Lower lobe of right lung (tissue), 2 donors: ENCODE measurements at regions not wholly inside any gene's neighbourhood (a gene's known extent, or its start where the extent isn't known, plus 50 kb on each side); places are given as distances from the start of the nearest gene placed in this dataset.

Experiments used
- ATAC-seq, 2 donors: fragments of 200-7000 bp; cut with Tn5 transposase; one replicate each; pipeline ENCODE4 v1.9.1; 2020 to 2022; ENCODE audit warnings: mild to moderate bottlenecking in 2 of 2, moderate library complexity in 2 of 2
- DNase-seq: peaks from one replicate; pipeline ENCODE4 v3.0.0-alpha.2; 2020
- H3K27ac ChIP-seq: fragments of 200-600 bp; one replicate; pipeline ENCODE4 v1.8.0; 2022
- H3K27me3 ChIP-seq: fragments of 200-600 bp; one replicate; pipeline ENCODE4 v1.8.0; 2022; ENCODE audit warnings: low read depth
- H3K36me3 ChIP-seq: fragments of 200-600 bp; one replicate; pipeline ENCODE4 v1.8.0; 2022; ENCODE audit warnings: mild to moderate bottlenecking
- H3K4me1 ChIP-seq: fragments of 200-600 bp; one replicate; pipeline ENCODE4 v1.8.0; 2022
- H3K4me3 ChIP-seq: fragments of 200-600 bp; one replicate; pipeline ENCODE4 v1.8.0; 2022; ENCODE audit warnings: mild to moderate bottlenecking
- H3K9me3 ChIP-seq: fragments of 200-600 bp; one replicate; pipeline ENCODE4 v1.8.0; 2022
- CTCF ChIP-seq: fragments of 200-600 bp; IDR thresholded peaks from one replicate; pipeline ENCODE4 v1.8.0; 2022; ENCODE audit warnings: antibody characterized with exemption, mild to moderate bottlenecking
- intact Hi-C: fragments of 100-400 bp; cut with DNase I; formaldehyde crosslinking; loops from one replicate; pipeline ENCODE4 v1.11.0; 2022
- donor health status: DM: no; HTN: yes; CAD: no; lungs with severe emphysema.

DNA sequence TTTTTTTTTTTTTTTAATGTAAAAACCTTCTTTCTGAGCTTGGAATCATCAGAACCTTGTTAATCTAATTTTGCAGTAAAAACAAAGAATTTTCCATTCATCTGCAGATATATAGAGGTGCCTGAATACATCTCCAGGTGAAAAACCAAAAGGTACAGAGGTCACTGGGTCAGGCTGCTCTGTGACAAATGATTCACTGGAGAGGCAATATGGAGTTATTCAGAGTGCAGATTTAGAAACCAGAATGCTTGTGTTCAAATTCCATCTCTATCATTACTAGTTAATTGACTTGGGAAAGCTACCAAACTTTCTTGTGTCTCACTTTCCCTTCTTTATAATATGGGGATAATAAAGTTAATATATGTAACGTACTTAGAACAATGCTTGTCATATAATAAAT is 51.5 kb upstream of the C1orf53 start:
- intact Hi-C loops = no loop called here
- Histone ChIP-seq H3K9me3 (no peaks in the 10 kb centered on the region), H3K27me3 (no peaks in the 10 kb centered on the region), H3K27ac (no peak overlapping the region), H3K36me3 (no peaks in the 10 kb centered on the region), H3K4me3 (no peak overlapping the region), H3K4me1 (no peaks in the 10 kb centered on the region)
- DNase-seq (no peak), ATAC-seq (no peak)
- TF ChIP-seq CTCF = no peak

- TF ChIP-seq CTCF = no peak
- intact Hi-C loops = no loop called here
- ATAC-seq (no peak), DNase-seq (no peak)
- no peaks in the 10 kb centered on the region for H3K4me1 ChIP-seq
- H3K9me3 ChIP-seq = no peaks in the 10 kb centered on the region
- no peaks in the 10 kb centered on the region for H3K27me3 ChIP-seq
- H3K27ac ChIP-seq = no peak overlapping the region
- no peaks in the 10 kb centered on the region for H3K36me3 ChIP-seq
- H3K4me3 ChIP-seq = no peak overlapping the region
Measured at GRCh38 chr1:197850042-197850441, 52.4 kb upstream of the C1orf53 start.

DNA sequence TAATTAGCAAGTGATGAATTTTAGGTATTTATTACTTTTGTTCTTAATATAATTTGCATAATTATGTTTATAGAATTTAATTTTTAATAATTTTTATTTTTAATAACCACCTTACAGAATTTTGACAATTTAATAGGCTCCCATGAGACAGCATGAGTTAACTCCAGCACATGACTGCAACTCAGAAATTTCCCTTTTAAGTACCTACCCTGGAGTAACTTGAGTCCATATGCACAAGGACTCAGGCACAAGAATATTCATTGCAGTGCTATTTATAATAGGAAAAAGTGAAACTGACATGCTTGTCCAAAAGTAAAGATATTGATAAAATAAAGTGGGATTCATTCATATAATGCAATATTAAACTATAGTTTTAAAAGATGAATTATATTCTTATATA is 54.1 kb upstream of the C1orf53 start:
- no peak for TF ChIP-seq CTCF
- Histone ChIP-seq H3K4me3 (no peak overlapping the region), H3K9me3 (no peaks in the 10 kb centered on the region), H3K27ac (no peak overlapping the region), H3K27me3 (no peaks in the 10 kb centered on the region), H3K36me3 (no peaks in the 10 kb centered on the region), H3K4me1 (no peaks in the 10 kb centered on the region)
- intact Hi-C loops = no loop called here
- DNase-seq (no peak), ATAC-seq (no peak)

- Histone ChIP-seq H3K4me1 (no peaks in the 10 kb centered on the region), H3K27ac (no peak overlapping the region), H3K4me3 (no peak overlapping the region), H3K27me3 (no peaks in the 10 kb centered on the region), H3K36me3 (no peaks in the 10 kb centered on the region), H3K9me3 (no peaks in the 10 kb centered on the region)
- no peak for TF ChIP-seq CTCF
- intact Hi-C loops = no loop called here
- no peak for ATAC-seq
- DNase-seq = no peak
Measured at GRCh38 chr1:197845886-197846285, 56.5 kb upstream of the C1orf53 start.

DNA sequence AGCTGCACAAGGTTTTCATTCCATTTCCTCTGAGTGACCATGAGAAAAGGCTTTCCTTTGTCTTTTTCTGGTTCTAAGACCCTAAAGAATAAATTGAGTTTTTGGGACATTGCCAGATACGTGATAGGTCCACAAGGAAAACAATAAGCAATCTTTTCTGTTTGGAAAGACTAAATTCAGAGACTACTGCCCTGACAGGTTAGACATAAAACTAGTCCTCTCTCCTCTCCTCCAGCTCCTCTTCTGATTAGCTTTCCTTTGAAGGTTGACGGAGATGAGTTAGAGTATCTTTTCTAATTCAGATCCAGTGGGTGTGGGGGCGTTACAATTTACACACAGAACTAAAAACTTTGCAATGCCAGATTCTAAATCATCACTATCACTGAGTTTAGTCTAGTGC is 57.8 kb upstream of the C1orf53 start:
- H3K27me3 ChIP-seq = no peaks in the 10 kb centered on the region
- TF ChIP-seq CTCF = no peak
- H3K4me1 ChIP-seq = no peaks in the 10 kb centered on the region
- ATAC-seq (no peak), DNase-seq (no peak)
- H3K9me3 ChIP-seq = no peaks in the 10 kb centered on the region
- H3K27ac ChIP-seq = no peak overlapping the region
- H3K4me3 ChIP-seq = no peak overlapping the region
- no peaks in the 10 kb centered on the region for H3K36me3 ChIP-seq
- intact Hi-C loops = no loop called here

DNA sequence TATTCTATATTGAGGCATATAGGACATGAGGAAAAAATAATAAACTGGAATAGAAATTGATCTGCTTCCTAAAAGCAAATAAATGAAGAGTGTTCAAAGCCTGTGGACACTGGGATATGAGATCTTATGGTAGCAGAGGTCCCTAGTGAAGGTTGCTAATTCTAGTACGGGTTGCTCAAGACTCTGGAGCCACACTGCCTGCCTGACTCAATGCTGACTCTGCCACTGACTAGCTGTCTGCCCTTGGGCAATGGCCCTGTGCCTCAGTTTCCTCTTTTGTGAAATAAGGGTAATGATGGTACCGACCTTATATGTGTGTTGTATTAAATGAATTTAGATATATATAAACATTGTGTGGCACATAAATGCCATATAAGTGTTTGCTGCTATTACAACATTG is 59.0 kb upstream of the C1orf53 start:
- TF ChIP-seq CTCF = no peak
- Histone ChIP-seq H3K4me3 (no peak overlapping the region), H3K27me3 (no peaks in the 10 kb centered on the region), H3K9me3 (no peaks in the 10 kb centered on the region), H3K27ac (no peak overlapping the region), H3K4me1 (no peaks in the 10 kb centered on the region), H3K36me3 (no peaks in the 10 kb centered on the region)
- DNase-seq (no peak), ATAC-seq (no peak)
- intact Hi-C loops = no loop called here
